Fibroblast of skin of right quadriceps (primary cell): ENCODE measurements at regions not wholly inside any gene's neighbourhood (a gene's known extent, or its start where the extent isn't known, plus 50 kb on each side); places are given as distances from the start of the nearest gene placed in this dataset.
"Not testable (repeated sequence)": the region's sequence is repeated elsewhere in the genome, so short reads cannot be mapped to it uniquely, and the experiment has no call there.

Experiments used
- DNase-seq: peaks from one replicate; pipeline ENCODE4 v3.0.0-alpha.2; 2013

DNA sequence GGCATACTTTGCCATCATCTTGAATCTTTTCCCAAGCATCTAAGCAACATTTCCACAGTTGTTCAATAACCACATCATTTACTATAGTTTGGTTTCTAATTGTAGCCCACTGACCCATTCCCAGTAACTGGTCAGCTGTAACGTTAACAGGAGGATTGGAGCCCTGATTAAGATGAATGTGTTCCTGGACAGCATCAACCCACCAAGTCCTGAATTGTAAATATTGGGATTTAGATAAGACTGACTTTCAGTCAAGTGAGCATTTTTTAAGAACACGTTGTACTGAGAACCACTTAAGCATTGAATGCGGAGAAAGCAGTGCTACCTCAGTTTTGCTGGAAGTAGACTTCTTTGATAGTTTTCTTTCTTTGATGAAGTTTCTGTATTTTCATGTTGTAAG lies 53.3 kb upstream of the ARL4D start:
- not testable (repeated sequence) for DNase-seq

DNA sequence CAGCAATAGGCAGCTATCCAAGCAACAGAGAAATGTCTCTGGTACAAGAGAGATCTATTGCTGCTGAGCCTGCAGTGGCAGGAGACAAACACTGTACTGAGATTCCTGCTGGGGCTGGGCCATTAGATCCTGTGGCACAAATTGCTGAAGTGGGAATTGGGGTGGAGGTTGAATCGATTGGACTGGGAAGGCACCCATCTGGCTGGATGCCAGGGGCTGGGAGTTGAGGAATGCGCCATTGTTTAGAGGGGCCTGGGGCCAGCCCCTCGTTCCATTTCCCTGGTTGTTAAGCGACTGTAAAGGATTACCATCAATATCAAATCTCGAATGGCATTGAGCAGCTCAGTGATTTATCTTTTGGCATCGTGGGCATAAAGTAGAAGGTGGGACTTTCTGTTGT lies 54.1 kb upstream of the ARL4D start:
- no peak for DNase-seq

DNA sequence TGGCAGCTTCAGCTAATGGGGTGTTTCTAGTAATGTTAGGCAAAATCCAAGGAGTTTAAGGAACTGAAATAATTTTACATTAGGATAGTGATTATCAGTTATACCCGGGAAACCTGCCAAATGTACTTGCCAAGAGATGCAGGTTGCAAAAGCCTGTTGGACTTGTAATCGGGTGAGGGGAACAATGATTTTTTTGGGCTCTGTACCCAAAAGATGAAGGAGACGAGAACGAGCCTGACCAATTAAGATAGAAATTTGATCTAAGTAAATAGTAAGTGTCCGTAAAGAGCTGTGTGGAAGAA lies 56.3 kb upstream of the ARL4D start:
- no peak for DNase-seq

DNA sequence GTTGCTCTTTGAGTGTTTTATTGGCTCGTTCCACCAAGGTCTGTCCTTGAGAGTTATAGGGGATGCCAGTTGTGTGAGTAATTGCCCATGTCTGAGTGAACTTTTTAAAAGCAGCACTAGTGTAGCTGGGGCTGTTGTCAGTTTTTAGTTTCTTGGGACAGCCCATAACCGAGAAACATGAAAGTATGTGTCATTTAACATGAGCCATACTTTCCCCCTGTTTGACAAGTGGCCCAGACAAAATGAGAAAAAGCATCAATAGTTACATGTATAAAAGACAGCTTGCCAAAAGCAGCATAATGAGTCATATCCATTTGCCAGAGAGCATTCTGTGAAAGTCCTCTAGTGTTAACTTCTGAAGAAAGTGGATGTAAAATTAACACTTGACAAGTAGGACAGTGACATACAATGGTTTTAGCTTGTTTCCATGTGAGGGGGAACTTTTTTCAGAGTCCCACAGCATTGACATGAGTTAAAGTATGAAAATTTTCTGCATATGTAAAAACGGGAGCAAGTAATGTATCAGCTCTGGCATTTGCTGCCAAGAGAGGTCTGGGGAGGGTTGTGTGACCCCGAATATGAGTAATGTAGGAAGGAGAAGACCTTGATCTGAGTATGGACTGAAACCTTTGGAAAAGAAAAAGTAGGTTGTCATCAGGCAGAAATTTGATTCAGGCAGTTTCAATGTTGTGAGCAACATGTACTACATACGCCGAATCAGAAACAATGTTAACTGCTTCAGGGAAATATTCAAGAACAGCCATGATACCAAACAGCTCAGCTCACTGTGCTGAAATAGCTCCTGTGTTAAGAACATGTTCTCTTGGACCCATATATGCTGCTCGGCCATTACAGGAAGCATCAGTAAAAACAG lies 56.8 kb upstream of the ARL4D start:
- peak; percentile 79 for DNase-seq

DNA sequence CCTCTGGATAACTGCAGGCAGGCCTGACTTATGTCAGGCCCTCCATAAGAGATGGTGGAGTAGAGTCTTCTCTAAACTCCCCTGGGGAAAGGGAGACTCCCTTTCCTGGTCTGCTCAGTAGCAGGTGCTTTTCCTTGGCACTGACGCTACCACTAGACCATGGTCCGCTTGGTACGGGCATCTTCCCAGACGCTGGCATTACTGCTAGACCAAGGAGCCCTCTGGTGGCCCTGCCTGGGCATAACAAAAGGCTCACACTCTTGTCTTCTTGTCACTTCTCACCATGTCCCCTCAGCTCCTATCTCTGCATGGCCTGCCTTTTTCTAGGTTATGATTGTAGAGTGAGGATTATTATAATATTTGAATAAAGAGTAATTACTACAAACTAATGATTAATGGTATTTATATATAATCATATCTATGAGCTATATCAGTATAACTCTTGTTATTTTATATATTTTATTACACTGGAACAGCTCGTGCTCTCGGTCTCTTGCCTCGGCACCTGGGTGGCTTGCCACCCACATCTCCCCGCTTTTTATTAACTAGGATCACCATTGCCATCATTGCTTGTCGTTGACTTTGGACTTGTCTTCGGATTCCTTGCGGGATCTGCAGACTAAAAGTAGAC lies 59.8 kb upstream of the ARL4D start:
- DNase-seq = peak; percentile 45

DNA sequence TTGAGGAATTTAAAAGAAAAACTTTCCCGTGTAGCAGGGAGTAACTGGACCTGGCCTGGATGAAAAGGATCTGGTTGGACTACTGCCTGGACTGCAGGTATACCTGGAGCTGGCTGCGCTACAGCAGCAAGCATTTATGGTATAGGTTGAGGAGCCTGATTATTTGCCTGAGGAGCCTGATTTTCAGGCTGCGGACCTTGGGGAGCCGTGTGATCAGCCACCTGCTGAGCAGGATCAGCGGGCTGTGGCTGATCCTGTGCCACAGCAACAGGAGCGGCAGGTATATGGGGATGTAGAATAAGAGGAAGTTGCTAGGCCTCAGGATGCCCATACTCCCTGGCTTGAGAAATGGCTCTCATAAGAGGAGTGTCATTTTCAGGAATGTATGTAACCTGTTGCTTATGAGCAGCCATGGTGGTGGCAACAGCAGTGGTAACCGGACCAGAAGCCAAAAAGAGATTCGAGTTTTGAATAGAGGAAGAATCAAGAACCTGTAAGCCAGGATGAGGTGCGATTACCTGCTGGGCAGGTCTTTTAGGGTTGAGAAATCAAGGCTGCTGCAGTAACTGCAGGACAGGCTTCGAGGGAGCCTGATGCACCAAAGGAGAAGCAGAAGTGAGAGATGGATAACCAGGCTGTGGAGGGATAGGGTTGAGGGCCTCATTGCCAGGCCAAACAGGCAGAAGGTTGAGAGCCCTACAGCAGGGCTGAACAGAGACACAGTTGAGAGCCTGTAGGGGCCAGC lies 60.9 kb upstream of the ARL4D start:
- no peak for DNase-seq

DNA sequence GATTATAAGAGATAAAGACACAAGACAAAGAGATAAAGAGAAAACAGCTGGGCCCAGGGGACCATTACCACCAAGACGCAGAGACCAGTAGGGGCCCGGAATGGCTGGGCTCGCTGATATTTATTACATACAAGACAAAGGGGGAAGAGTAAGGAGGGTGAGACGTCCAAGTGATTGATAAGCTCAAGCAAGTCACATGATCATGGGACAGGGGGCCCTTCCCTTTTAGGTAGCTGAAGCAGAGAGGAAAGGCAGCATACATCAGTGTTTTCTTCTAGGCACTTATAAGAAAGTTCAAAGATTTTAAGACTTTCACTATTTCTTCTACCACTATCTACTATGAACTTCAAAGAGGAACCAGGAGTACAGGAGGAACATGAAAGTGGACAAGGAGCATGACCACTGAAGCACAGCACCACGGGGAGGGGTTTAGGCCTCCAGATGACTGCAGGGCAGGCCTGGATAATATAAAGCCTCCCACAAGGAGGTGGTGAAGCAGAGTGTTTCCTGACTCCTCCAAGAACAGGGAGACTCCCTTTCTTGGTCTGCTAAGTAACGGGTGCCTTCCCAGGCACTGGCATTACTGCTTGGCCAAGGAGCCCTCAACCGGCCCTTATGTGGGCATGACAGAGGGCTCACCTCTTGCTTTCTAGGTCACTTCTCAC lies 63.9 kb upstream of the ARL4D start:
- DNase-seq = no peak

DNA sequence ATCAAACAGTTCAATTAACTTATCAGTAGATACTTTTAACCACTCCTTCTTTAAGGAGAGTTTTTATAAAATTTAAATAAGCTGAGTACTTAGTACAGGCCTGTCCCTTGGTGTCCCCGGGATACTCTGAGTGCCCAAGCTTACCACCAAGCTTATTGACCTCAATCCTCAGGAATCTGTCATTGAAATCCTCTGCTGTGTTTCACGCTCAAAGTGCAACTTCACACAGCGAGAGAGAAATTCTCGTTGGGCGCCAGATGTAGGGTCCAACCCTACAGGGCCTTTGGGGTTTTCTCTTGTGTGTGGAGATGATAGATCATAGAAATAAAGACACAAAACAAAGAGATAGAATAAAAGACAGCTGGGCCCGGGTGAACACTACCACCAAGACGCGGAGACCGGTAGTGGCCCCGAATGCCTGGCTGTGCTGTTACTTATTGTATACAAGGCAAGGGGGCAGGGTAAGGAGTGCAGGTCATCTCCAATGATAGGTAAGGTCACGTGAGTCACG lies 65.3 kb upstream of the ARL4D start:
- DNase-seq = no peak

DNA sequence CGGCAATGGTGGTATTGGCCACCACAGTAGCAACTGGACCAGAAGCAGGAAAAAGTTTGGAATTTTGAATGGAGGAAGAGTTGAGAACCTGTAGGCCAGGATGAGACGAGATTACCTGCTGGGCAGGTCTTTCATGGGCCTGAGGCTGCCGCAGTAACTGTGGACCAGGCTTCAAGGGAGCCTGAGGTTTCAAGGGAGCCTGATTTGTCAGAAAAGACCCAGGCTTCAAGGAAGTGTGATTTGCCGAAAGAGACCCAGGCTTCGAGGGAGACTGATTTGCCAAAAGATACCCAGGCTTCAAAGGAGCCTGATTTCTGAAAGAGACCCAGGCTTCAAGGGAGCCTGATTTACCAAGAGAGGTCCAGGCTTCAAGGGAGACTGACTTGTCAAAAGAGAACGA lies 66.6 kb upstream of the ARL4D start:
- DNase-seq = no peak

DNA sequence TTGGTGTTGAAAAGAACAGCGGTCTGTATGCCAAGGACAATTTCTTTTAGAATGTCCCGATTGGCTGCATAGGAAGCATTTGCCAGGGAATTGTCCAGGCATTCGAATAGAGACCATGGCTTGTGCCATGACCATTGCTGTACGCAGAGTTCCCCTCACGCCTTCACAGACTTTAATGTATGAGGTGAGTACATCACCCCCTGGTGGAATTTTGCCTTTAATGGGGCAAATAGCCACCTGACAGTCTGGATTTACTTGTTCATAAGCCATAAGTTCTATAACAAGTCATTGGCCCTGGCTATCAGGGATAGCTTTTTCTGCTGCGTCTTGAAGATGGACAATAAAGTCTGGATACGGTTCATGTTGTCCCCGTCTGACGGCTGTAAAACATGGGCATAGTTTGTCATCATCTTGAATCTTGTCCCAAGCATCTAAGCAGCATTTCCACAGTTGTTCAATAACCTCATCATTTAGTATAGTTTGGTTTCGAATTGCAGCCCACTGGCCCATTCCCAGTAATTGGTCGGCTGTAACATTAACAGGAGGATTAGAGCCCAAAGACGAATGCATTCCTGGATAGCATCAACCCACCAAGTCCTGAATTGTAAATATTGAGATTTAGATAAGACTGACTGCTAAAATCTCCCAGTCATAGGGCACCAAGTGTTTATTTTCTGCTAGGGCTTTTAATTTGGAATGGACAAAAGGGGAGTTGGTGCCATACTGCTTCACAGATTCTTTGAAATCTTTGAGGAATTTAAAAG lies 67.7 kb upstream of the ARL4D start:
- no peak for DNase-seq

DNA sequence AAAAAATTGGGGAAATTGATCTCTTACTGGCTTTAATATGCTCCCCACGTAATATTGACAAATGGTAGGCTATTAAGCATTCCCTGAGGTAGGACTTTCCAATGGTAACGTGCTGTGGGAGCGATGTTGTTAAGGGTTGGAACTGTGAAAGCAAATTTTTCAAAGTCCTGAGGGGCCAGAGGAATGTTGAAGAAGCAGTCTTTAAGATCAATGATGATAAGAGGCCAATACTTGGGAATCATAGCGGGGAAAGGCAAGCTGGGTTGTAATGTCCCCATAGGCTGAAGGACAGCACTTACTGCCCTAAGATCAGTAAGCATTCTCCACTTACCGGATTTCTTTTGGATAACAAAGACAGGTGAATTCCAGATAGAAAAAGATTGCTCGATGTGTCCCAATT lies 69.6 kb upstream of the ARL4D start:
- DNase-seq = no peak

DNA sequence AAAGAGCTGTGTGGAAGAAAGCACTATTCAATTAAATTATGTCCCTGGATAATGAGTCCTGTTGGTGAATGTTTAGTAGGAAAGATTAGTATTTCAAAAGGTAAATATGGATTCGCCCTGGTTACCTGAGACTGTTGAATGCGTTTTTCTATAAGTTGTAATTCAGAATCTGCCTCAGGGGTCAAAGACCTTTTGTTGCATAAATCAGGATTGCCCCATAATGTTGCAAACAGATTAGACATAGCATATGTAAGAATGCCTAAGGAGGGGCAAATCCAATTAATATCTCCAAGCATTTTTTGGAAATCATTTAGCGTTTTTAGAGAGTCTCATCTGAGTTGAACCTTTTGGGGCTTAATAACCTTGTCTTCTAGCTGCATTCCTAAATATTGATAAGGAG lies 70.1 kb upstream of the ARL4D start:
- no peak for DNase-seq

DNA sequence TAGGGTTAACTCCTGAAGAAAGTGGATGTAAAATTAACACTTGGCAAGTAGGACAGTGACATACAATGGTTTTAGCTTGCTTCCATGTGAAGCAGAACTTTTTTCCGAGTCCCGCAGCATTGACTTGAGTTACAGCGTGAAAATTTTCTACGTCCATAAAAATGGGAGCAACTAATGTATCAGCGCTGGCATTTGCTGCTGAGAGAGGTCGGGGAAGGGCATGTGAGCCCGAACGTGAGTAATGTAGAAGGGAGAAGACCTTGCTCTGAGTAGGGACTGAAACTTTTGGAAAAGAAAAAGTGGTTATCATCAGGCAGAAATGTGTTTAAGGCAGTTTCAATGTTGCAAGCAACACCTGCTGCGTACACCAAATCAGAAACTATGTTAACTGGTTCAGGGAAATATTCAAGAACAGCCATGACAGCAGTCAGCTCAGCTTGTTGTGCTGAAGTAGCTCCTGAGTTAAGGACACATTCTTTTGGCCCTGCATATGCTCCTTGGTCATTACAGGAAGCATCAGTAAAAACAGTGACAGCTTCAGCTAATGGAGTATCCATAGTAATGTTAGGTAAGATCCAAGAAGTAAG lies 70.9 kb upstream of the ARL4D start:
- no peak for DNase-seq

DNA sequence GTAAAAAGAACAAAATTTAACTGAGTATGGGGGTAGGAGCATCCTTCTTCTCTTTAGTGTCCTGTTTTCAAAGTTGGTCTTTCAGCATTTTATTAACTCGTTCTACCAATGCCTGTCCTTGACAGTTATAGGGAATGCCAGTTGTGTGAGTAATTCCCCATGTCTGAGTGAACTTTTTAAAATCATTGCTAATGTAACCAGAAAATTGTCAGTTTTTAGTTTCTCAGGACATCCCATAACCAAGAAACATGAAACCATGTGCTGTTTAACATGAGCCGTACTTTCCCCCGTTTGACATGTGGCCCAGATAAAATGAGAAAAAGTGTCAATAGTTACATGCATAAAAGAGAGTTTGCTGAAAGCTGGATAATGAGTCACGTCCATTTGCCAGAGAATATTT lies 71.4 kb upstream of the ARL4D start:
- peak; percentile 32 for DNase-seq

DNA sequence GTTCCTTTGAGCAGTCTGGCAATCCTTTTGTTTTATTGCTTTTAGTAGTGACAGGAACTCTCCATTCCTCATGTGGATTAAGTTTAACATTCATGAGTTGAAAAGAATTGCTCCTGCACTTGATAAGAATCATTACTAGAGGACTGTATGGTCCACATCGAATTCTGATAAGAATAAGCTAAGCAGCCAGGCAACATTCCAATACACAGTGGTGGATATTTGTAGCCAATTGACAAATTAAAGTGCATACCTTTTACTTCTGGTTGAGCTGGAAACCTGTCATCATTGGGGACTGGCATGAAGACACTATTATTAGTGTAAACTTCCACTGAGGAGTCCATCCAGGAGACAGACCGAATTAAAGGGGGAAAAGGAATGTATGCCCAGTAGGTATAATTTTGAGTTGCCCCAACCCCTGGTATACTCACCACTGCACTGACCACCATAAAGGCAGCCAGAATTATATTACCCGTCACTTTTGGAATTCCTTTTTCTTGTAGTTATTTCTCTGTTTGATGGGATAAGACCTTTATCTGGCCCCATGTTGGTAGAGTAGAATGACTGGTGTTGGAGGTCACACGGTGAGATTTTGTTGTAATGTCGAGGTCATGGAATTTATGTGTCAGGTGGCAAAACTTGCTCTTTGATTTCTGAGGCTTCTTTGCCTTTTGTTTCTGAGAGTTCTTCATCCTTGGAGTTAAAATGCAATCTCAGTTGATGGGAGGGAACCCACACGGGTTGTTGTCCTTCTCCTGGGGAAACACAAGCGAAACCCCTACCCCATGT lies 72.1 kb upstream of the ARL4D start:
- DNase-seq = no peak

DNA sequence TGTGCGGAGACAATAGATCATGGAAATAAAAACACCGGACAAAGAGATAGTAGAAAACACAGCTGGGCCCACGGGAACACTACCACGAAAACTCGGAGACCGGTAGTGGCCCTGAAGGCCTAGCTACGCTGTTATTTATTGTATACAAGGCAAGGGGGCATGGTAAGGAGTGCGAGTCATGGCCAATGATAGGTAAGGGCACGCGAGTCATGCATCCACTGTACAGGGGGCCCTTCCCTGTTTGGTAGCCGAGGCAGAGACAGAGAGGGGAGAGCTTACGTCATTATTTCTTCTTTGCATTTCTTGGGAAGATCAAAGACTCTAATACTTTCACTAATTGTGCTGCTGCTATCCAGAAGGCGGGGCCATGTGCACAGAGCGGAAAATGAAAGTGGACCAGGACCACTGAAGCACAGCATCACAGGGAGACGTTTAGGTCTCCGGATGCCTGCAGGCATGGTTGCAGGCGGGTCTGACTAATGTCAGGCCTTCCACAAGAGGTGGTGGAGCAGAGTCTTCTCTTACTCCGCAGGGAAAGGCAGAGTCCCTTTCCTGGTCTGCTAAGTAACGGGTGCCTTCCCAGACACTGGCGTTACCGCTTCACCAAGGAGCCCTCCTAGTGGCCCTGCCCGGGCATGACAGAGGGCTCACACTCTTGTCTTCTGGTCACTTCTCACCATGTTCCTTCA lies 74.4 kb upstream of the ARL4D start:
- DNase-seq = no peak

DNA sequence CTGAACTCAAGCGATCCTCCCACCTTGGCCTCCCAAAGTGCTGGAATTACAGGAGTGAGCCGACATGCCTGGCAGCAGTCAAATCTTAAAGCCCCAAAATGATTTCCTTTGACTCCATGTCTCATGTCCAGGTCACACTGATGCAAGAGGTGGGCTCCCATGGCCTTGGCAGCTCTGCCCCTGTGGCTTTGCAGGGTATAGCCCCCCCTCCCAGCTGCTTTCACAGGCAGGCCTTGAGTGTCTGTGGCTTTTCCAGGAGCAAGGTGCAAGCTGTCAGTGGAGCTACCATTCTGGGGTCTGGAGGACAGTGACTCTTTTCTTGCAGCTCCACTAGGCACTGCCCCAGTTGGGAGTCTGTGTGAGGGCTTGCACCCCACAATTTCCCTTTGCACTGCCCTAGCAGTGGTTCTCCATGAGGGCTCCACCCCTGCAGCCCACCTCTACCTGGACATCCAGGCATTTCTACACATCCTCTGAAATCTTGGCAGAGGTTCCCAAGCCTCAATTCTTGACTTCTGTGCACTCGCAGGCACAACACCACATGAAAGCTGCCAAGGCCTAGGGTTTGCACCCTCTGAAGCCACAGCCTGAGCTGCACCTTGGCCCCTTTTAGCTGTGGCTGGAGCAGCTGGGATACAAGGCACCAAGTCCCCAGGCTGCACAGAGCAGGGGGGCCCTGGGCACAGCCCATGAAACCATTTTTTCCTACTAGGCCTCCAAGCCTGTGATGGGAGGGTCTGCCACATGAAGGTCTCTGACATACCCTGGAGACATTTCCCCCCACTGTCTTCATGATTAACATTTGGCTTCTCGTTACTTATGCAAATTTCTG lies 79.3 kb upstream of the ARL4D start:
- no peak for DNase-seq

DNA sequence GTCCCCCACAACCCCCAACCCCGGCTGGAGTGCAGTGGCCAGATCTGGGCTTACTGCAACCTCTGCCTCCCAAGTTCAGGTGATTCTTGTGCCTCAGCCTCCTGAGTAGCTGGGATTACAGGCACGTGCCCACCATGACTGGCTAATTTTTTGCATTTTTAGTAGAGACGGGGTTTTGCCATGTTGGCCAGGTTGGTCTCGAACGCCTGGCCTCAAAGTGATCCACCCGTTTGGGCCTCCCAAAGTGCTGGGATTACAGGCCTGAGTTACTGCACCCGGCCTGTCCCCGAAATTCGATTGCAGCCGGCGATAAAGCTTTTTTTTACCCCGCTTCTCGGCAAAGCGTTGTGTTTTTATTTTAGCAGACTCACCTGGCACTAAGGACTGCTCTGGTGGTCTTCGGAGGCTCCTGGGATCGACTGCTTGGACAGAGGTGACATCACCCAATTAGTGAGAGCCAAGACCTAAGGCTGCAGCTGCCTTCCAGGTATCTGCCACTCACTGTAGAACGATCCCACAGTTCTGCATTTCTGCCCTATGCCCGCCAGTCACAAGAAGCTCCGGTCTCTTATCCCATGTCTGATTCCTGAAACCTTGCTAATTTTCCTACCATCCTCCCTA lies 82.2 kb upstream of the ARL4D start:
- DNase-seq = no peak

DNA sequence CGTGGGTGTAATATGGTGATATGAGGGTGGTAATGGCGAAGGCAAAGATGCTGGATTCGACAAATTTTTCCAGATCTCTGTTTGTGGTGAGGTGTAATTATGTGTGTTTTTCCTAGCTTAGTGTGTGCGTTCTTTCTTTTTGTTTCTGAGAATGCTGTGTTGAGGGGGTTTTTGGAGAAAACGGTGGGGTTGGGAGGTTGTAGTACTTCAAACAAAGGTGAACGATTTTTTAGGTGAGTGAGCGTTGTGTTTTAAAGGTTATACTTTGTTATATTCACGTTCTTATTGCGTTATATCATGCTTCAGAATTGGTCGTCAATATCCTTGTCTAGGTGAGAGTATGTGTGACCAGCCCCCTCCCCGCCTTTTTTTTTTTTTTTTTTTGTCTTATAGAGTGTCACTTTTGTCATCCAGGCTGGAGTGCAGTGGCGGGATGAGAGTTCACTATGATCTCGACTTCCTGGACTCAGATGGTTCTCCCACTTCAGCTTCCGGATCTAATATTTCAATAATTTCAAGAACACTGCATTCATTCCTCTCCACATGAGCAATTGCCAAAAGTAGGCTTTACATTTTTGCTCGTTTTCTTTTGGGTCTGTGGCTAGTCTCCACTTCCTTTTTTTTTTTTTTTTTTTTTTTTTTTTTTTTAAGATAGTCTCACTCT lies 82.2 kb upstream of the RNU2-1 start:
- no peak for DNase-seq
